ENCODE measurements at regions not wholly inside any gene's neighbourhood (a gene's known extent, or its start where the extent isn't known, plus 50 kb on each side); places are given as distances from the start of the nearest gene placed in this dataset.

GRCh38 chr2:146898083-146898482, 946.7 kb upstream of the ACVR2A start:
- Histone ChIP-seq H3K4me3 (no peak overlapping the region), H3K4me1 (peaks cover 0 to 11% (median 2%) of the 10 kb centered on the region in 3 donors), H3K27me3 (no peaks in the 10 kb centered on the region), H3K36me3 (no peaks in the 10 kb centered on the region), H3K9me3 (no peaks in the 10 kb centered on the region), H3K27ac (no peak overlapping the region)
- ATAC-seq: no peak
- WGBS, 2 donors (ENCODE audit: low coverage in 1 of 2): 20 to 50% methylated on average over 1 of the region's 1 CpG
- no peak for TF ChIP-seq POLR2A (IDR thresholded peaks at IDR 0.05)
- no peak for TF ChIP-seq POLR2AphosphoS5 (IDR thresholded peaks at IDR 0.05)
- TF ChIP-seq EP300 (IDR thresholded peaks at IDR 0.05): no peak
- TF ChIP-seq CTCF (IDR thresholded peaks at IDR 0.05): no peak

- TF ChIP-seq EP300 (IDR thresholded peaks at IDR 0.05) (no peak), POLR2AphosphoS5 (IDR thresholded peaks at IDR 0.05) (no peak), POLR2A (IDR thresholded peaks at IDR 0.05) (no peak), CTCF (IDR thresholded peaks at IDR 0.05) (no peak)
- no peaks in the 10 kb centered on the region for H3K27me3 ChIP-seq
- ATAC-seq: no peak
- no peaks in the 10 kb centered on the region for H3K4me1 ChIP-seq
- no peaks in the 10 kb centered on the region for H3K36me3 ChIP-seq
- no peak overlapping the region for H3K27ac ChIP-seq
- H3K4me3 ChIP-seq: no peak overlapping the region
- no peaks in the 10 kb centered on the region for H3K9me3 ChIP-seq
- 83 to 90% methylated on average over 1 of the region's 1 CpG for WGBS, 2 donors (ENCODE audit: low coverage in 1 of 2)
These were observed 950.3 kb upstream of the ACVR2A start for GRCh38 chr2:146894514-146894913.

GRCh38 chr2:146893500-146894041, 951.3 kb upstream of the ACVR2A start:
- Histone ChIP-seq H3K27ac (no peak overlapping the region), H3K4me1 (no peaks in the 10 kb centered on the region), H3K4me3 (no peak overlapping the region), H3K36me3 (no peaks in the 10 kb centered on the region), H3K9me3 (no peaks in the 10 kb centered on the region), H3K27me3 (no peaks in the 10 kb centered on the region)
- 77 to 79% methylated on average over 3 to 5 of the region's 5 CpGs for WGBS, 2 donors (ENCODE audit: low coverage in 1 of 2)
- TF ChIP-seq CTCF (IDR thresholded peaks at IDR 0.05) (no peak), EP300 (IDR thresholded peaks at IDR 0.05) (no peak), POLR2A (IDR thresholded peaks at IDR 0.05) (no peak), POLR2AphosphoS5 (IDR thresholded peaks at IDR 0.05) (no peak)
- ATAC-seq: no peak

GRCh38 chr2:146890491-146890890, 954.3 kb upstream of the ACVR2A start:
- no peak overlapping the region for H3K4me3 ChIP-seq
- ATAC-seq: no peak
- H3K27me3 ChIP-seq: no peaks in the 10 kb centered on the region
- TF ChIP-seq POLR2AphosphoS5 (IDR thresholded peaks at IDR 0.05) (no peak), CTCF (IDR thresholded peaks at IDR 0.05) (no peak), POLR2A (IDR thresholded peaks at IDR 0.05) (no peak), EP300 (IDR thresholded peaks at IDR 0.05) (no peak)
- WGBS, 2 donors (ENCODE audit: low coverage in 1 of 2): 94 to 97% methylated on average over 2 of the region's 2 CpGs
- H3K36me3 ChIP-seq: no peaks in the 10 kb centered on the region
- H3K4me1 ChIP-seq: no peaks in the 10 kb centered on the region
- H3K9me3 ChIP-seq: no peaks in the 10 kb centered on the region
- H3K27ac ChIP-seq: no peak overlapping the region

- WGBS, 2 donors (ENCODE audit: low coverage in 1 of 2): 86 to 100% methylated on average over 4 to 5 of the region's 6 CpGs
- Histone ChIP-seq H3K4me1 (no peaks in the 10 kb centered on the region), H3K36me3 (no peaks in the 10 kb centered on the region), H3K27ac (no peak overlapping the region), H3K4me3 (no peak overlapping the region), H3K9me3 (peaks cover 0 to 3% (median 0%) of the 10 kb centered on the region in 3 donors), H3K27me3 (no peaks in the 10 kb centered on the region)
- ATAC-seq: no peak
- TF ChIP-seq POLR2AphosphoS5 (IDR thresholded peaks at IDR 0.05) (no peak), EP300 (IDR thresholded peaks at IDR 0.05) (no peak), POLR2A (IDR thresholded peaks at IDR 0.05) (no peak), CTCF (IDR thresholded peaks at IDR 0.05) (no peak)
These were observed 964.9 kb upstream of the ACVR2A start for GRCh38 chr2:146879882-146880281.
